CD4-positive, alpha-beta T cell (primary cell): ENCODE measurements at regions not wholly inside any gene's neighbourhood (a gene's known extent, or its start where the extent isn't known, plus 50 kb on each side); places are given as distances from the start of the nearest gene placed in this dataset.

Experiments used
- ATAC-seq: fragments of 200-7000 bp; cut with Tn5 transposase; one replicate; pipeline ENCODE4 v1.10.0; 2022; ENCODE audit warnings: mild to moderate bottlenecking; ENCODE audit not compliant: poor library complexity
- CTCF ChIA-PET: fragments of 350-600 bp; sonication (Branson Sonifier 250); formaldehyde crosslinking; loops from one replicate; lab custom pipeline; 2021; ENCODE audit warnings: antibody characterized with exemption, inconsistent platforms; lab: Charles Lee
- POLR2A ChIA-PET: fragments of 350-600 bp; sonication (Branson Sonifier 250); formaldehyde crosslinking; loops from one replicate; lab custom pipeline; 2021; ENCODE audit warnings: antibody characterized with exemption, inconsistent platforms; lab: Charles Lee
- DNase-seq, 14 experiments: peaks; one replicate each; pipeline ENCODE4 v3.0.0-alpha.2; 2013 to 2020; ENCODE audit warnings: mixed read lengths in 2 of 14
- H3K27ac ChIP-seq, 2 donors: one replicate each; pipeline versions ENCODE4 v1.5.1 to v1.7.0; 2013; ENCODE audit warnings: low read length in 2 of 2, low read depth in 1 of 2, mild to moderate bottlenecking in 1 of 2
- H3K27me3 ChIP-seq, 2 experiments: 1 replicate in 1 of 2; 2 replicates in 1 of 2; pipeline versions ENCODE4 v1.6.1 to v1.7.0; 2013; ENCODE audit warnings: low read length in 2 of 2, control low read depth in 1 of 2, mild to moderate bottlenecking in 1 of 2, moderate library complexity in 1 of 2; ENCODE audit not compliant: insufficient read depth in 2 of 2, control insufficient read depth in 1 of 2
- H3K36me3 ChIP-seq: one replicate; pipeline ENCODE4 v1.6.1; 2013; ENCODE audit warnings: low read length, control low read depth; ENCODE audit not compliant: insufficient read depth
- H3K4me1 ChIP-seq: one replicate; pipeline ENCODE4 v1.6.1; 2013; ENCODE audit warnings: low read length, control low read depth; ENCODE audit not compliant: insufficient read depth
- H3K4me3 ChIP-seq: one replicate; pipeline ENCODE4 v1.5.1; 2013; ENCODE audit warnings: mild to moderate bottlenecking, low read length, moderate library complexity
- H3K9me3 ChIP-seq, 2 experiments: 1 replicate in 1 of 2; 2 replicates in 1 of 2; pipeline versions ENCODE4 v1.6.1 to v1.7.0; 2013; ENCODE audit warnings: low read length in 2 of 2, mild to moderate bottlenecking in 2 of 2, control low read depth in 1 of 2, moderate library complexity in 1 of 2; ENCODE audit not compliant: control insufficient read depth in 1 of 2, insufficient read depth in 1 of 2
- H3K27ac Mint-ChIP-seq: one replicate; pipeline ENCODE4 v1.8.0; 2020; ENCODE audit warnings: mixed read lengths
- H3K27me3 Mint-ChIP-seq: one replicate; pipeline ENCODE4 v1.8.0; 2021; ENCODE audit warnings: mixed read lengths
- H3K36me3 Mint-ChIP-seq: one replicate; pipeline ENCODE4 v1.8.0; 2021; ENCODE audit warnings: low read depth, mixed read lengths
- H3K4me1 Mint-ChIP-seq: one replicate; pipeline ENCODE4 v1.8.0; 2021; ENCODE audit warnings: low read depth, mixed read lengths
- H3K4me3 Mint-ChIP-seq: one replicate; pipeline ENCODE4 v1.8.0; 2020; ENCODE audit warnings: mild to moderate bottlenecking, mixed read lengths
- H3K9me3 Mint-ChIP-seq: one replicate; pipeline ENCODE4 v1.8.0; 2020; ENCODE audit warnings: mixed read lengths
- CTCF ChIP-seq: fragments of 200-600 bp; IDR thresholded peaks from one replicate; pipeline ENCODE4 v1.8.0; 2022; ENCODE audit warnings: antibody characterized with exemption, mild to moderate bottlenecking
- intact Hi-C, 2 experiments: fragments of 100-400 bp; cut with DNase I in 1 of 2; cut with micrococcal nuclease in 1 of 2; formaldehyde crosslinking; loops; one replicate each; pipeline versions ENCODE4 v1.15.1 to v1.9.0; 2023 to 2025; cut with DNase I, micrococcal nuclease

DNA sequence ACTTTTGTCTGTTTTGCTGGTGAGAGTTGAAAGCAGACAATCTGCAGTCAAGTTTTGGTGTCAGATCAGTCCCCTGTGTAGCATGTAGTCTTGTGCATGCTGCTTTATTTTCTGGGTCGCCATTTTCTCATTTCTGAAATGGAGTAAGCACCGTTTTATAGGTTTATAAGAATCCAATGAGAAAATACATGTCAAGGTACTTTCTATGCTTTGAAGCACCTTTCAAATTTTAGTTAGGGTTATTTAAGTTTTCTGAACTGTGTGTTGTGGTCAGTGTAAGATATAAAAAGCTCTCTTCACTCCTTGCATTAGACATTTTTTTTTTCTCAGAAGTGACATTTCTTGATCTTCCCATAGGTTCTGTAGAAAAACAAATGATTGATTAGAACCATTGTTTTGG, 283.2 kb downstream of the ETS1 start:
- H3K4me1 Mint-ChIP-seq = peaks cover 98% of the 10 kb centered on the region
- Histone ChIP-seq H3K27me3 (no peaks in the 10 kb centered on the region), H3K27ac (peak overlapping the region; percentile 78 to 94), H3K36me3 (no peaks in the 10 kb centered on the region), H3K4me1 (peaks cover 67% of the 10 kb centered on the region), H3K9me3 (no peaks in the 10 kb centered on the region), H3K4me3 (no peak overlapping the region)
- H3K4me3 Mint-ChIP-seq = peak overlapping the region; percentile 70
- no peak for DNase-seq
- ChIA-PET CTCF (interaction anchor here (0.6 to 2.6 kb wide), 3 partner anchors 14 to 216 kb away, joined by 3 to 11 read pairs (median 4); no protein-coding TSS in a partner anchor), POLR2A (interaction anchor here (0.6 to 2.1 kb wide), 18 partner anchors 9 to 221 kb away, joined by 3 to 30 read pairs (median 6); no protein-coding TSS in a partner anchor)
- H3K27ac Mint-ChIP-seq = peak overlapping the region; percentile 100
- peaks cover 7% of the 10 kb centered on the region for H3K36me3 Mint-ChIP-seq
- no peaks in the 10 kb centered on the region for H3K27me3 Mint-ChIP-seq
- intact Hi-C loops = loop anchor here in 1 of 2 experiments (10.0 kb wide), 1 partner anchor 1701 kb away; the partner anchor contains the start of gene PRDM10
- ATAC-seq = no peak
- H3K9me3 Mint-ChIP-seq = peaks cover 2% of the 10 kb centered on the region
- no peak for TF ChIP-seq CTCF

- Mint-ChIP-seq H3K27ac (peak overlapping the region; percentile 100), H3K27me3 (no peaks in the 10 kb centered on the region), H3K4me3 (peak overlapping the region; percentile 94), H3K9me3 (peaks cover 2% of the 10 kb centered on the region), H3K36me3 (peaks cover 7% of the 10 kb centered on the region), H3K4me1 (peaks cover 98% of the 10 kb centered on the region)
- peaks cover 74% of the 10 kb centered on the region for H3K4me1 ChIP-seq
- H3K9me3 ChIP-seq = no peaks in the 10 kb centered on the region
- H3K36me3 ChIP-seq = no peaks in the 10 kb centered on the region
- POLR2A ChIA-PET = interaction anchor here (0.7 to 9.2 kb wide), 30 partner anchors 8 to 390 kb away, joined by 3 to 121 read pairs (median 10); partner anchors contain the start of gene FLI1
- H3K27ac ChIP-seq = peak overlapping the region; percentile 78 to 94
- ATAC-seq (no peak), DNase-seq (no peak)
- CTCF ChIA-PET = interaction anchor here (0.7 to 4.7 kb wide), 9 partner anchors 12 to 173 kb away, joined by 3 to 51 read pairs (median 6); no protein-coding TSS in a partner anchor
- TF ChIP-seq CTCF = no peak
- no peaks in the 10 kb centered on the region for H3K27me3 ChIP-seq
- intact Hi-C loops = loop anchor here in 1 of 2 experiments (2.0 to 10.0 kb wide), 3 partner anchors 39 to 1701 kb away; partner anchors contain the start of gene PRDM10
- no peak overlapping the region for H3K4me3 ChIP-seq
These were observed 284.0 kb downstream of the ETS1 start for GRCh38 chr11:128303383-128303782.

- peaks cover 82% of the 10 kb centered on the region for H3K4me1 ChIP-seq
- H3K27me3 ChIP-seq = no peaks in the 10 kb centered on the region
- TF ChIP-seq CTCF = peak; percentile 46
- DNase-seq (peak; percentile 49 to 97 (median 65)), ATAC-seq (peak; percentile 85)
- H3K27ac ChIP-seq = peak overlapping the region; percentile 90 to 94
- peak overlapping the region; percentile 65 for H3K4me3 ChIP-seq
- Mint-ChIP-seq H3K4me1 (peaks cover 98% of the 10 kb centered on the region), H3K4me3 (peak overlapping the region; percentile 94), H3K9me3 (peaks cover 2% of the 10 kb centered on the region), H3K36me3 (peaks cover 7% of the 10 kb centered on the region), H3K27me3 (no peaks in the 10 kb centered on the region), H3K27ac (peak overlapping the region; percentile 100)
- ChIA-PET POLR2A (interaction anchor here (0.6 to 9.2 kb wide), 51 partner anchors 8 to 392 kb away, joined by 3 to 121 read pairs (median 5); partner anchors contain the start of gene FLI1), CTCF (interaction anchor here (0.6 to 4.7 kb wide), 23 partner anchors 11 to 529 kb away, joined by 3 to 51 read pairs (median 5); no protein-coding TSS in a partner anchor)
- intact Hi-C loops = loop anchor here (1.0 to 10.0 kb wide), 5 partner anchors 12 to 1702 kb away; partner anchors contain the start of gene PRDM10 (in 1 of the 2)
- H3K36me3 ChIP-seq = no peaks in the 10 kb centered on the region
- no peaks in the 10 kb centered on the region for H3K9me3 ChIP-seq
These were observed 284.8 kb downstream of the ETS1 start for GRCh38 chr11:128302425-128303186.
